HG03103 (cell line): ENCODE measurements at regions not wholly inside any gene's neighbourhood (a gene's known extent, or its start where the extent isn't known, plus 50 kb on each side); places are given as distances from the start of the nearest gene placed in this dataset.

Experiments
- ATAC-seq: cut with Tn5 transposase; IDR thresholded peaks from one replicate; pipeline ENCODE4 v1.9.1; 2021; ENCODE audit warnings: low read depth; ENCODE audit not compliant: unreplicated experiment

DNA sequence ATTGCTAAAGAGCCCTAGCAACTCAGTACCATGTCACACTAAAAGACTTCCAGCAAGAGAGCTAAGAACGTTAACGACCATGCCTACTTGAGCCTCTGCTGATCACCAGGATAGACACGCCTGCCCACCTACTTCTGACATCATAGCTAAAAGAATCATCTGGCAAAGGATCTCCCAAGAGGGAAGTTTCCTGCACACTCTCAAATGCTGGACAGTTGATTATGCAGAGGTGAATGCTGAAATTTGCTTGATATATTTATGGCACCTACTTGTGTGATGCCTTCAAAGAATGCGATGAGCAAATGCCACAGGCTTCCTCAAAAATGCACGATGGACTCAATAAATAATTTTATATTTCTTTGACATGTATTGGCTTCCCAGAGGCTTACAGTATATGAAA, 113.6 kb downstream of the GALC start:
- no peak for ATAC-seq

DNA sequence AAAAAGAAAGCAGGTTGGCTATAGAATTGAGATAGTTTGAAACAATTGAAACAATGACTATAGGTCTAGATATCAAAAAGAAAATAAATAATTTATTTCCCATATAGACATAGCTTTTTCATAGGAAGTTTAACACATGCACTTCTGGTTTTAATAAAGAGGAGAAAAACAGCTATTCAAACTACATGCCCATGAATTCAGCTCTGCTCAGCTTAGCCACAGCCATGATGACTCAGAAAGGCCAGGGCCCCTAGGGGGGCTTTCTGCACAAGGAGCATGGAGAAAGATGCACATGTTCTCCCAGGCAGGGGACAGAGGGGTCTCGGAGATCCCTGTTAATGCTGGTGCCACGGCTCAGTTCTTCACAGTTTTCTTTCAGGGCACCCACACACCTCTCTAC, 114.0 kb downstream of the GALC start:
- no peak for ATAC-seq

DNA sequence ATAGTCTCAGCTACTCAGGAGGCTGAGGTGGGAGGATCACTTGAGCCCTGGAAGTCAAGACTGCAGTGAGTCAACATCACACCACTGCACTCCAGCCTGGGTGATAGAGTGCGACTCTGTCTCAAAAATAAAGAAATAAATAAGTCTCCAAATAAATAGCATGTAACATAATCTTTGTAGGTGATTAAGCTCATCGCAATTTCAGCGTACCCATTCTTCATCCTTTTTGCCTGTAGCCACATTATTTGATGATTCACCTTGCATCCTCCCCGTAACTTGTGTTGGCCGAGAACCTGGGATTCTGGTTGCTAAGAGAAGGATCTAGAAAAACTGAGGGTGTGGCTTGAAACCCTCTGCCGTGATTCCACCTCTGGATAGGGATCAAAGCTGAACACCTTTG, 115.1 kb downstream of the GALC start:
- no peak for ATAC-seq

DNA sequence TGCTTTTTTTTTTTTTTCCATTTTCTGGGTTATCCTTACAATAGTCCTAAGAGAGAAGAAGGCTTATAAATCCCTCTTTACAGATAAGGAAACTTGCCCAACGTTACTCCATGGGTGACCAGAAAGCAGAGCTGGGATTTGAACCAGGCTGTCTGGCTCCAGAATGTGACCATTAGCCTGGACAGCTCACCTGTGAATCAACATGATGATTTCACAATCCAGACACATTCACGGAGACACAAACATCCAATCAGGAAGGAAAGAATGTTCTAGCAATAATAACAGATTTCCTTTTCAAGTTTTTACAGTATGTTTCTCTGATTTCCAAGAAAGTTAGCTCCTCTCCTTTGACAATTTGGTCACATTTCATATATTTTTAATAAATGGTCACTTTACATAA, 118.3 kb downstream of the GALC start:
- ATAC-seq = no peak

DNA sequence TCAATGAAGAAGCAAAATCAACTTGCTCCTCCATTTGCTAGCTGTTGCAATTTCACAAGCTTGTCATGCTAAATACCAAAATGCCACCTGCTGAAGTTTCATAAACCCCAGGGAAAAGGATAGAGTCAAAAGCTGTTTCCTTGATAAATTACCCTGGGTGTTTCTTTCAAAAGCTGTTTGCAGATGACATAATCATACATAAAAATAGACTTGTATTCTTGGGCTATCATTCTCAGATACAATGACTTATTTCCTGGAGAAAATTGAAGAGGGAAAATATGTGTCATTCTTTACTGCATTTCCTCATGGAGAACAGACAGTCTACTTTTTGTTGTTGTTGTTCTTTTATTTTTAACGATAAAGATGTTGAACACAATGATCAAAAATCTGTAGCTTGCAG, 119.2 kb downstream of the GALC start:
- no peak for ATAC-seq

DNA sequence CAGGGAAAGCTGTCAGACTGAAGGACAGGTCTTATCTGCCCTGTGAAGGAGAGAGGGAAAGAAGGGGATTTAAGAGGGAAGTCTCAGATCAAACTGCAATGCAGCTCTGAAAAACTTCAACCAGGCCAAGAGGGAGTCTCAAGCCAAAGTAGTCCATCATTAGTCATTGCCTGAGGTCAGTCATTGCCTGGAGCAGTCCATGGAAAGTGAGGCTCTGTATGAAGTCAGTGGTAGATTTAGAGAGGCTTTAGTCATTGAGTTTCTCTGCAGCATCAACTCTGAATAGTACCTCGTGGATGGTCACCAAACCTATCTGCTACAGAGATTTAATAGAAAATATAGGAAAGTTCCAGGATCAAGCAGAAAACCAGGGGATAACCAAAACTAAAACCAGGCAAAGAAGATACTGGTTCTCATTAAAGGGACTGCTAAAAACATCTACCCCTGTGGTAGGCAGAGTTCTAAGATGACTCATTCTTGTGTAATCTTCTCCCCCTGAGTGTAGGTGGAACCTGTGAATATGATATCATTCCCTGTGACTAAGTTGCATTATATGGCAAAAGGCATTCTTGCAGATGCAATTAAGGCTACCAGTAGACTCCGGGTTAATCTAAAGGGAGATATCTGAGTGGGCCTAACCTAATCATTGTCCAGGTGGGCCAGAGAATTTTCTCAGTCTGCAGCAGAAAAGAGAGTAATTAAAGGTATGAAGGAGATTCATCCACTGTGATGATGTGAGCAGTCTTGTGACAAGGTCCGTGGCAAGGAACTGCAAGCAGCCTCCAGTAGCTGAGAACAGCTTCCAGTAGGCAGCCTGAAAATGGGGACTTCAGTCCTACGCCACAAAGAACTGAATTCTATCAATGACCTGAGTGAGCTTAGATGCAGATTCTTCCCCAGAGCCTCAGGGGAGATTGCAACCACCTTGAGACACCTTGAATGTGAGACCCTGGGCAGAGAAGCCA, 123.1 kb downstream of the GALC start:
- no peak for ATAC-seq

DNA sequence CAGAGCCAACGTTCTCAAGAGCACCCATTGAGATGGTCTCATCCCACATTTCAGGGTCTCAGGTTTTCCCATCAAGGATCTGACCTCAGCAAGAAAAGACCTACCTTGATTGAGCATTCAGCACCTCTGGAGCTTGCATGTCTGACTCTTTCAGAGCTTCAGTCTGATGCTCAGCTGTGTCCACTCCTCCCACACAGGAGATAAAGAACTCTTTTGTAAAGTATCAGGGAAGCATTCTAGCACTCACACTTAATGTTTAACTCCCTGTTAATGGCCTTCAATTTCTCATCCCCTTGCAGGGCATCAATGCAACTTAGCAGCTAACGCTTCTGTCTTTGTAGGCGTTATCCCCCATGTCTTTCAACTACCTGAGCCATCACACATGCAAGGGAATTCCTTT, 124.1 kb downstream of the GALC start:
- ATAC-seq = no peak

DNA sequence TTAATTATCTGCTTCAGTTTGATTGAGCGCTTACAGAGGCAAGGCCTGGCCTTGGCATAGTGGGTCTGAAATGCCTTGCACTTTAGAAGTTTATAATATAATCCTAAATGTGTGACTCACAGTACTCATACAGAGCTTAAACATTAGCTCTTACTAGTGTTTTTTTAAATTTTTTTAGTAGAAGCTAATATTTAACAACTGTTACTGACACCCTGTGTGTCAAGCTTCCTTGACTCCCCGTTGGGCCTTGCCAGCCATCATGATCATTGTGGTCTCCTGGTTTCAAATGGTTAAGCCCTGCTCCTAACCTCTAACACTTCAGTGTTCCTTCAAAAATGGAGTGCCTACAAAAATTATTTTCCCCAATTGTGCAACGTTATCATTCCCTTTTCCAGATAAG, 126.9 kb downstream of the GALC start:
- ATAC-seq = no peak

DNA sequence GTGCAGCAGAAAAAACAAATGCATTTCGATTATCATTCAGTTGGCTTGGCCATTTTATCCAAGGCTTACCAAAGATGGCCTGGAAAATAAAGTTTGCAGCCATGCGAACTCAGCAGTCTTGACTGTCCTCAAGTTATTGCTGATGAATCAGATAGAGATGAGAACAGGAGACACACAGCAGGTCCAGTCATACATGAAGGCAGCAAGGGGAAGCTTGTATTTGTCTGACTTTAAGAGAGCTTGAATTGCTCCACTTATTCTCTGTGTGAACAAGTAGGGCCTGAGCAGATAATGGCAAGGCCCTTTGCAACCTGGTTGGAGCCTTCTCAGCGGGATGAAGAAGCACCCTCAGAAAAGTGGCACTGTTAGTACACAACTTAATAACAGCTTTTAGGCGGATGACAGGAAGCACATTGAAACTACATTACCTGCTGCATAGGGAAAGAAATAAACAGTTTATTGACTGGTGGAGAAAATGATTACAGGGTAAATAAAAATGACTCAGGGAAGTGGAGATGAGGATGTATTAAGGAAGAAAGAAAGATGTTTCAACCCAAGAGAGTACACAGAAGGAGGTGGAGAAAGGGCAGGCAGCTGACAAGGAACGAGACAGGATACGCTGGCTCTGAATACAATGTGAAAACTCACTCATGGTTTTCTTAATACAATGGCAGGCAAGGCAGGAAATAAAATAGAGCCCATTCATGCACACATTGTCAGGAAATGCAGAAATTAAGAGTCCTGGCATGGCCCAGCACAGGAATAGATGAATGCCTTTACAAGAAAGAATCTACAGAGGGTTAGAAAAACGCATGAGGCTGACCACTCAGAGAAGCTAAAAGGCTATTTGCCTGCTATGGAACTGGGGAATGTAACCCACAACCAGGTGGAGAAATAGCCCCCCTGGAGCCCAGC, 128.4 kb downstream of the GALC start:
- no peak for ATAC-seq

DNA sequence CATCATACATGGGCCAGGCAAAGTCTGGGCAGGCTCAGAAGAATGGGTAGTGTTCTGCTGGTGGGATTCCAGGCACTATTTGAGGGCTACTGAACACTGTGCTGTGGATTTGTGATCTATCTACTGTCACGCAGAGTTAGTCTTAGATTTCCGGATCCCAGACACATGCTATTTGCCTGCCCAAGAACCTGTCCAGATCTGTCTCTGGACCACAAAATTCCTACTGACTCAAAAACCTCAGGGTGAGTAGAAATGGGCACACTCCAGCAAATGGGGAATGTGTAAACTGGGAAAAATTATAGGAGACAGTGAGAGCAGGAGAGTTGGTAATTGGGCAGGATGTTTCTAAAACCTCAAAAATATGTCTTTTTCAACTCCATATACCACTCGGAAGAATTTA, 129.9 kb downstream of the GALC start:
- ATAC-seq = no peak

DNA sequence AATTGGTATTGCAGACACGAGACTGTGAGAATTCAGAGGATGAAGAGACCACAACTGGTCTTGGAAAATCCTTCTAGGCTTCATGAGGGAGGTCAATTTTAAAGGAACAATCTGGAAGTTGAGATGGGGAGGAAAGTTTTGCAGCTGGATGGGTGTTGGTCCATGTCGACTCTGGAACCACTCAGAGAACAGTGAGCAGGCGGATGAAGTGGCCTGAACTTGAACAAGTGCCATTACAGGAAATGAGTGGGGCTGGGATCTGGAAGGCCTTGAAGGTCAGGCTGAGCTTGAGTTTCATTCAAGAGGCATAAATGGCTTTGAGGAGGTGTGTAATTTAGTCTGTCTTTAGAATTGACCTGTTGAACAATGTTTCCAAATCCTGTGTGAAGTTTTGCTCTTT, 140.9 kb downstream of the GALC start:
- no peak for ATAC-seq

DNA sequence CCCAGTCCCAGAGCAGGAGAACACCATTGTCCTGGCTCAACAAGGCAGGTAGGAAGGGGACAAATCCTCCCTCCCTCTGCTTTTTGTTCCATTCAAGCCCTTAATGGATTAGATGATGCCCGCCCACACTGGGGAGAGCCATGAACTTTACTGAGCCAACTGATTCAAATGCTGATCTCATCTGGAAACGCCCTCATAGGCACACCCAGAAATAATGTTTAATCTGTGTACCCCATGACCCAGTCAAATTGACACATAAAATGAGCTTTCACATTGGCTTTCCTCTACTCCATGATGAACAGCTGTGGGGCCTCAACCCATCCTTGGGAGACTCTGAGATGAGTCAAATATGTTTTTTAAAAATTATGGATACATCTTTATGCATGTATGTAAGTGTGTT, 141.8 kb downstream of the GALC start:
- no peak for ATAC-seq

DNA sequence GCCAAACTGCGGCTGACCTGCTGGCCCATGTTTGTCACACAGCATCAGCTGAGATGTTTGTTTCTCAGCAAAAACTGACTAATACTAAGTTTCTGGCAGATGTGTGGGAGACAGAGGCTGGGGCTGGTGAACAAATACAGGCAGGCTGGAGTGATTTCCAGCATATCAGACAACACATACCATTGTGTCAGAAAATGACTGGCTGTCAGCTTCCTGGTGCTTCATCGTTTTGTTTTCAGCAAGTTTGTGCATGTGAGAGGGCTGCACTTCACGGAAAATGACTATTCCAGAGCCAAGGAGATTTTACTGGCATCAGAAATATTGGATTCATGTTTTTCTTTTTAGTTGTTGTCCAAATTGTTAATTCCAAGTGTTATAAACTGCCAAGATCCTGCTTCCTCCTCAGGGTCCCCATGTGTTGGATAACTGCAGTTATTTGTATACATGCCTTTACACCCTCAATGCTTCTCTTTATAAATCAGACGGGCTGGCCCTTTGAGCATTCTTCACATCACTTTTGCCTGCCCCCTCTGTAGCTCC, 145.7 kb downstream of the GALC start:
- ATAC-seq = no peak

DNA sequence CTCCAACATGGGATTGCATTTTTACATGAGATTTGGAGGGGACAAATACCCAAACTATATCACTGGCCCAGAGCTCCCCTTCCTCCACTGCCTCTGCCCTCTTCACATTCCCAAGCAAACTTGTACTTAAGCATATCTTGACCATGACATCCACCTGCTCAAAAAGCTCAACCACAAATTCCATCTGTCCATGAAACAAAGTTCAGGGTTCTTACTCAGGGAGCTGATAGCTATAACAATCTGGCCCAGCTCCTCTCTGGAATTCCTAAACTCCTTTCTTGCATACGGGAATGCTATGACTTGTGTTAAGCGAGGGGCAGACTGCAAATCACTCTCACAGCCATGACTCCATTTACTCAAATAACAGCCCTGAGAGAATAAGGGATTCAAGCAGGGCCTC, 152.1 kb downstream of the GALC start:
- ATAC-seq = no peak

DNA sequence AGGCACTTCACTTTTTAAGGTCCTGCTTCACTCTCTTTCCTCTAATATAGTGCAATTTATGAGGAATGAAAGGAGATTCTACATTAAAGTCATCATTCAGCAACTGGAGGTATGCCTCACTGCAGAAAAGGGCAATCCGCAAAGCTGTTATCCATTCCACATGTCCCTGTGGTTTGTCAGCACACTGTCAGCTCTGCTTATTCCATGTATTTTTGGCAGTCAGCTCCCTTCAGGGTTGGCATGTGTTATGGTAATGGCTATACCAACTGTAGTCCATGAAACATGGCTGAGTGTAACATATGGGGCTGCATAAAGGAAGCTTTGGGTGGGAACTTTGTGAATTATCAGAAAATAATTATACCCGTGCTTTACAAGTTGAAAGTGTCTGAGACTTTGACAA, 154.1 kb downstream of the GALC start:
- ATAC-seq = no peak

DNA sequence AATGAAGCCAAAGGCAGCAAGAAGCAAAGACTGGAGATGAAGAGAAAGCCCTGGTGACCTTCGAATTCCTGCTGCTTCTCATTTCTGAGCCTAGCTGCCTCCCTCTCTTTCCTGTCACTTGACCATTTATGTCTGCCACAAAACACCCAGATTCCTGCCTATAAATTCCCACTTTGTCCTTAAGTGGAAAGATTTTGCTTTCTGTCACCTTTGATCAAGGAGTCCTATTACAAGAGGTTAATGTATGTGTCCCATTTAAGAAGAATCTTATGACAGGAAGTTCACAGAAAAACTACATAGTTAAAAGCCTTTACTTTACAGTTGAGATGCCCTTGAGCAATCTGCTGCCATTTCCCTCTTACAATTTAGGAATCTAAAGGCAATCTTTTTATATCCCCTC, 155.7 kb downstream of the GALC start:
- no peak for ATAC-seq

DNA sequence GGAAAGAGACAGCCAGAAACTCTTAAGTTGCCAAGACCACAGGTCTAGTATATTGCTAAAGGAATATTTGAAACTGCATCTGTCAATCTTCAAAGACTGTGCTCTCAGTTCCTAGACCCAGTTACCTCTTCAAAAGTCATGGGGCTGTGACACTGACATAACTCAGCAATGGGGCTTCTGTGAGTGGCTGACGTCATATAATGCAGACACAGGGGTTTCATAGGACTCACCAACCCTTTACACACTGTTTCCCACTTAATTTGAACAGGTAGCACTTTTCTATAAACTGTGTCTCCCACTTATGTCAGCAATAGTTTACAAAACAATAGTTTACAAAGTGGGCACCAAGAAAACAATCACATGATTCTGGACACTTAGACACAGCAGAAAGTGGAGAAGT, 158.4 kb downstream of the GALC start:
- ATAC-seq = no peak

DNA sequence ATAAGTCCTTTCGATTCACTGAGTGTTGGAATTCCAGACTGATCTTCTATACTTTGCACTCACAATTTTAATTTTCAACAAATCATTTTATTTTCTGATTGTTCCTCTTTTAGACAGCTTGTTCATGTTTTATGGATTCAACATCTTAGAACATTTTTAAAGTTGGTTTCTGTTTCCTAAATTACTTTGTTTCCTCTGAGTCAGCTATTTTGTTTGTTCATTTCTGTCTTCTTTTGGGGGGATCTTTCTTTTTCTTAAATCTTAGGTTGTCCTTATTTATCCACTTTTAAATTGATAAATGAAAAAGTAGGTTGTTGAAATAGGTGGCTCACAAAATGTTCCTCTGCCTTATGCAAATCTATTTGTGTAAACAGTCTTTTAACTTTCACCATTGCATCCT, 160.0 kb downstream of the GALC start:
- ATAC-seq = no peak

DNA sequence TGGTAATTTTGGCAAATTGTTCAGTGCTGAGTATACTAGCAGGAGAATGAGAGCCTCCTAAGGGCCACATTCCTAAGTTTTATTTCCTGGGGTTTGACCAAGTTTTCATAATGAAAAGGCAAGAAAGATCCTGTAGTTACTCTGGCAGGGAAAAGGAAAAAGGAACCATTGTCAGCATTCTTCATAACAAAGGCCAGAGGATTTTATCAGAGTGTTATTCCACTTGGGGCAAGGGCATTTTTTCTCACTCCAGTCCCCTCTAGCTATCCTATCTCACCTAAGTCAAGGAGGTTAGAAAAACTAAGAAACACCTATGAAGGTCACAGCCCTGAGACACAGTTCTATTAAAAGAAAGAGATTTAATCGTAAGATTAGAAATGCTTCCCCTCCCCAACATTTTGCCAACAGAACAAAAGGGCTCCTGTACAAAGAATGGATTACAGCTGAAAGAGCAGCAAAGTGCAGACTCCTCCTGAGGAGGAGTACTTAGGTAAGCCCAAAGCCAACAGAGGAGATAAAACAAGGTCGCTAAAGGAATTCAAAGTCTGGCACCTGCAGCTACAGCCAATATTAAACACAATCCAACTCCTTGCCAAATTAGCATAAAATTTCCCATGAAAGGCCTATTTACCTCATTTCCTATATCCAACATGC, 162.4 kb downstream of the GALC start:
- no peak for ATAC-seq

DNA sequence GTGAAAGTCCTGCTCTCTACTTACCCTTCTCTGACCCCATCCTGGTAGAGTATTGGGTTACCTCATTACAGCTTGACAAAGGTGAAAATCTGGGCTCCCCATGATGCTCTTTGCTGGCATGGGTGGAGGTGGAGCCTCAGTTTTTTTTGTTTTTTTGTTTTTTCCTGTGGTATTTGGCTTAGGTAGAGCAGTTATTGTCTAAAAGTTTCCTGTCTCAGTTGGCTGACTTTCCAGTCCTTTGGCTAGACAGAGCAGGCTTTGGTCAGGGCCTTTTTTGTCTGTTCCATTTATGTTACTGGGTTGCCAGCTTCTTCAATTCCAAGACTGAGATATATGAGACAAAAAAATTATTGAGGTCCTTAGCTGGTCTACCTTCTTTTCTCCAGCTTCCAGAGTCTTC, 163.4 kb downstream of the GALC start:
- no peak for ATAC-seq

DNA sequence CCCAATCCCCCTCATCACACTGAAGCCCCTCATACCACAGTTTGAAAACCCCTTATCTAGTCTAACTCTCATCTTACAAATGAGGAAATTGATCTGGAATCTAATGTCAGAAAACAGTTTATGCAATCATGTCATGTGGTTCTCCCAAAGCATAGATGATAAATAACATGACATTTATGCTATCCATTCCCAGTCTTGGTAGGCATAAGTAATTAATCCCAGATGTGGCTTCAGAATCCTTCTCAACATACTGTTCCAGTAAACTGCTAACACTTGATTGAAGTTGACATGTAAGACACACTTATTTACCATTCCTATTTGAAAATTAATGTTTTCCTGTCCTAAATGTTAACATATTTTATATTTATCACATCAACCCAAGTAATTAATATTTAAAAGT, 168.7 kb downstream of the GALC start:
- no peak for ATAC-seq
